ELF-1 (cell line): ENCODE measurements at regions not wholly inside any gene's neighbourhood (a gene's known extent, or its start where the extent isn't known, plus 50 kb on each side); places are given as distances from the start of the nearest gene placed in this dataset.
"Not testable (repeated sequence)": the region's sequence is repeated elsewhere in the genome, so short reads cannot be mapped to it uniquely, and the experiment has no call there.

ENCODE experiments used
- DNase-seq: peaks from one replicate; pipeline ENCODE4 v3.0.0-alpha.2; 2016; ENCODE audit warnings: low read depth, low spot score

DNA sequence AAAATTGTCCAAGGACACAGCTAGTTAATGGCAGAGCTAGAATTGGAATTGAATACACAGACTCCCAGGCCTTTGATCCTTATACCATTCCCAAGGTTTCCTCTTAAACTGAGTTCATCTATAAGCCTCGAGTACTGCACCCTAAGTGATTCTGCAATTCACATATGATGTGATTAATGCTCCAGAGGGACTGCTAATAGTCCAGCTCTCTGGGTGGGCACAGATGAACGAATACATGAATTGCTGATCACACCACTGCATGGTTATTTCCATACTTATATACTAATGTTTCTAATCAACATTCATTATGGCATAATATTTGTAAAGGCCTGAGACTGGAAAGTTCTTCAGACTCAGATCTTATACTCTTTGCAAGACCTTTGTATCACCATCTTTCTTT lies 101.8 kb downstream of the NUFIP1 start:
- no peak for DNase-seq

DNA sequence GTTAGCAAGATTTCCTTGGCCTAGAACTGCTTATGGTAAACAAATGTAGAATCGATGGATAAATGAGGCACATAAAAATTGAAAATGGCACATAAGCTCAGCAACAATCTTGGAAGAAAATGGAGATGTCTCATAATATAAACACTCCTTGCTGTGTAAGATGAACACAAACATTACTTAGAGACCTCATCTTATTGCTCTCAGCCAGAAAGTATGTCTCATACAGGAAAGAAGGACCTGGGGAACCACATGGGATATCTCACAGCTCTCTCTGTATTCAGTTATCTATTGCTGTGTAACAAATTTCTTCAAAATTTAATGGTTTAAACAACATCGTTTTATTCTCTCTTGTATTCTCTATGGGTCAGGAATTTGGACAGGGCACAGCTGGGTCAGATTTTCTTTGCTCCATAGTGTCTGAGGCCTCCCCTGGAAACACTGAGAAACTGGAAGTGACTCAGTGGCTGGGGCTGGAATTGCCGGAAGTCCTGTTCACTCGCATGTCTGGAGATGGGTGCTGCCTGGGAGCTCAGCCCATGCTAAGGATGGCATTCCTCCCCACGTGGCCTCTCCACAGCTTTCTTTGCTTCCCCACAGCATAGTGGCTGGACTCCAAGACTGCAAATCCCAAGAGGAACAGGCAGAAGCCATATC lies 105.1 kb downstream of the NUFIP1 start:
- DNase-seq = no peak

DNA sequence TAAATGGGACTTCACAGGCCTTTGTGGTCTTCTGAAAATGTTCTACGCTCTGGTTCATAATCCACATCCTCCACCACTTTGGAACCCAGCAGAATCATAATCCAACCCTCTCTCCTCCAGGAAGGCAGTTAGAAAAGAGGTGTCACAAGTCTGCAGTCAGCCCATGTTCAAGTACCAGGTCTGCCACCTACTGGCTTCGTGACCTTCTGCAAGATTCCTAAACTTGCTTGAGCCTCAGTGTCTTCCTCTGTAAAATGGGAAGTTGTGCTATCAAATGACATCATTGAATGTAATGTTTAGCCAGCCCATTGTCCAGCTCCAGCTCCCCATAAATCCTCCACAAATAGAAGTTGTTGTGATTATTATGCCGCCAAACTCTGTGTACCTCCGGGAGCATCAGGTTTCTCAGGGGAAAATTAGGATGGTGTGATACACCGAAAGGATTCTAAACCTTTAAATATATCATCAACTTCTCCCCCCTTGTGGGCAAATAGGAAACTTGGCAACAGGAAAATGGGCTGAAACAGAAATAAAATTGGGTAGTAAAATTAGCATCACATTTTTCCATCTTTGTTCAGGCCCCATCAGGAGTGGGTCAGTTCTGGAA lies 109.7 kb downstream of the NUFIP1 start:
- DNase-seq = peak; percentile 28

GRCh38 chr13:44876782-44877324 lies 112.4 kb downstream of the NUFIP1 start:
- peak; percentile 51 for DNase-seq

GRCh38 chr13:44874886-44875630 lies 114.2 kb downstream of the NUFIP1 start:
- no peak for DNase-seq

DNA sequence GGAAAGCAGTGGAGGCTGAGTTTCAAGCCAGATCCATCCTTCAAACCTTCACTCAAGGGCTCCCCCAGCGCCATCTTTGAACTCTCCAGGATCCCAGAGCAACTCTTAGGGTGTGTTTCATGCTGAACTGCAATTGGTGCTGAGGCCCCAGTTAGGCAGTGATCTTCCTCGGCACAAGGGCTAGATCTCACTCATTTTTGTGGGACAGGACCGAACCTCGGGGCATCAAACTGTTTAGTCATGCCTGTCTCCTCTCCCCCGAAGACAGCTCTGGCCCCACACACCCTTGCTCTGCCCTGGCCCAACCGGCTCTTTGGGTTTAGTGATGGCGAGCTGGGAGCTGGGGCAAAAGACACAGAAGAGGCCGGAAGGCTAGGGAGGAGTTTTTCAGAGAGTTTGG lies 115.1 kb downstream of the NUFIP1 start:
- no peak for DNase-seq

GRCh38 chr13:44873461-44873860 lies 115.8 kb downstream of the NUFIP1 start:
- no peak for DNase-seq

DNA sequence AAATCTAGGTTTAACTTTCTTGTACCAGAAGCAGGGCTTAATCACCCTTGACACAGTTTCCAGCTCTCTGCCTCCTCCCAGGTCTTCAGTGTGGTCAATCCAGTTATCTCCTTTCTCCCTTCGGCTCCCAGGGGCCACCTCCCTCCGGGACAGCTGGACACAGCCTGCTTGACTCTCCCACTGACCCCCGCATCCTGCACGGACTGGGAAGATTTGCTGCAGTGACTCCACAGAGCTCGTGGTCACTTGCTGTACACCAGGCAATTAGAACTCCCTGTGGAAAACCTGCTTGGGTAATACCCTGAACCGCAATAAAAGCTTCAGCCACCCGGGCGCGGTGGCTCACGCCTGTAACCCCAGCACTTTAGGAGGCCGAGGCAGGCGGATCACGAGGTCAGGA lies 116.5 kb downstream of the NUFIP1 start:
- no peak for DNase-seq

- no peak for DNase-seq
Measured at GRCh38 chr13:44870456-44870929, 118.8 kb downstream of the NUFIP1 start.

- DNase-seq = no peak
Measured at GRCh38 chr13:44869167-44869566, 120.1 kb downstream of the NUFIP1 start.

DNA sequence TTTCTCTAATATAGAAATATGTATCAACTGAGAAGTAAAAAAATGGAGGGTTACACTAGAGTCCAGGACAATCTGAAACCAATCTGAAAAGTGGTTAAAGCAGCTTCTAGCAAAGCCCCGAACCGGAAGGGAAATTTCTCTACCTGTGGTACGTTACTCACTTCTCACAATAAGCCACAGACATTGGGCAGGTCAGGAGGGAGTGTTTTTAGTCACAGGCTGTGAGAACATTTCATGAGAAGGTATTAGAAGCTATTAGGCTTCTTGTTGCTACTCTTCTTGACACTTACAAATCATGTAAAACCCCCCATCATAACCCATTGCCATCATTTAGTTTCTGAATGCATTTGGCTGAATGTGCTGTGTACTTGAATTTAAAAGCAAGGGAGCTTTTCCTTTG lies 120.9 kb downstream of the NUFIP1 start:
- DNase-seq = no peak

DNA sequence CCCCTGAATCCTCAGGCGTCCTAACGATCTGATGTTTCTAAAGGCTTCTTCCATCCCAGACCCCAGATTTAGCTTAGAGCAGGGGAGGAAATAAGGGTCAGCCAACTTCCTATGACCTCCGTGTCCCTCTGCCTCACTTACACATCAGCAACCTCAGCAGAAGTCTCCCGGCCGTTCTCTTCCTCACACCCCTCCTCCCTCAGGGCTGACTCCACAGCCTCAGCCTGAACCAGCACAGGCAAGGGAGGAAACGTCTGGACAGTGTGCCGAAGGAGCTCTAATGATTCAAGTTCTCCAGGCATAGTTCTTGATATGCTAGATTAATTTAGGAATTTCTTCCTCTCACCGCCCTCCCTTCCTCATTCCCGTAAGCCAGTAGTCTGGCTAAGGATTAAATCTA lies 121.4 kb downstream of the NUFIP1 start:
- DNase-seq = no peak

DNA sequence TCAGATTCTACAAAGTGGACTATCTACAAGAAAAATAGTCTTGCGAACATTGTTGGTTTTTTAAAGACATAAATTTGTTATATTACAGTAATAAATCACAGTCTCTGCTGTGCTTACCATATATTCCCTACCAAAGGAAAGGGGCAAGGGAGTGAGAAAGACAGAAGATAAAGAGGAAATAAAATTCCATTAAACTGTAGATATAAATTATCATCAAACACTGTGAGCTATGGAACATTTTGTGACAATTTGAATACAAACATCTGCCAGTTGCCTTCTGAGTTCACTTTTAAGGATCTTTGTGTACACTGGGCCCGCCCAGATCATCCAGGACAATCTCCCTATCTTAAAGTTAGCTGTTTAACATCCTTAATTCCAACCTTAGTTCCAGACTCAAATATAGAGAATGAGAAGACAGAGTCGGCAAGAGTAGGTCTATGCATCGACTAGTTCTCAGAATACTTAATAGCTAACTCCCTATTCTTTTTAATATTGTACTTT lies 122.8 kb downstream of the NUFIP1 start:
- no peak for DNase-seq

DNA sequence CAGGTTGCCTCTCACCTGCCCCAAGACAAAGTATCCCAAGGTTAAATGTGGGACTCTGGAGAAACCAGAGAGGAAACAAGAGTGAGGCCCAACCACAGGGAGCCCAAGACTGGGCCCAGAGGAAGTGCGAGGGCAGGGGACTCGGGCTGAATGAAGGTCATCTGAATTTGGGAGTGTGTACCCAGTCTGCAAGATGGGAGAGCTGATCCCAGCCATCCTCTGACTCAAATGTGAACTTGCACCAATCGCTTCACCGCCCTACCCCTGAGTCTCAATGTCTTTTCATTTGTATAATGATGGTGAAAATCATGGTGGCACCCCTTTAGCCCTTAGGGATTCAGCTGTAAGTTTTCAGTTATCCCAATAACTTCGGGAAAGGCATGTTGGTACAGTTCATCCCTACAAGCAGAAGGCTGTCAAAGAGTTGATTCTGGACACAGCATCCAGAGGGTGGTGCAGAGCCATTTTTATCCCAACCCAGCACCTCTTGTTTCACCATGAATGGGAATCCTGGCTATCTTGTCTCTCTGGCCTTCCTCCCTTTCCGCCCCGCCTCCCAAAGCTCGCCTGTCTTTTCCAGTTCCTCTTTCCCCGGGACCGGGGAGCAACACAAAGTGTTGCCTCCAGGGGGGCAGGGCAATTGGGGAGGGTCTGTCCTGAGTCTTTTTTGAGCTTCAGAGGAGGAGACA lies 123.4 kb downstream of the NUFIP1 start:
- no peak for DNase-seq

- not testable (repeated sequence) for DNase-seq
Measured at GRCh38 chr13:44863641-44864040, 125.6 kb downstream of the NUFIP1 start.

GRCh38 chr13:44860454-44860853 lies 128.8 kb downstream of the NUFIP1 start:
- DNase-seq = no peak

GRCh38 chr13:44857736-44858135 lies 131.5 kb downstream of the NUFIP1 start:
- DNase-seq = no peak

DNA sequence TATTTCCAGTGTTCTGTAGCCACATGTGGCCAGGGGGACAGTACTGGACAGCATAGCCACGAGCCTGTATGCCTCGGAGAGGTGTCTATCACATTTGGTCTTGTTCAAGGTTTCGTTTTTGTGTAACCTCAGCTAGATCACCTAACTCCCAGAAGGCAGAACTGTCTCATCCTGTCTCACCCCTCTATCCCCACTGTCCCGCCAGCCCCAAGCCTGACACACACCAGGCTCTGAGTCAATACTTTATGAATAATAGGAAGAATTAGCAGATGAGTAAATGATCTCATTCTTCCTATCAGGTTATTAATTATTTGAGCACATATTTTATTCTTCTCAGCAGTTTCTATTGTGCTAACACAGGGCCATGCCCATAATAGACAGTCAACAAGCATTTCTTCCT lies 132.2 kb downstream of the NUFIP1 start:
- no peak for DNase-seq

GRCh38 chr13:44855860-44856259 lies 133.4 kb downstream of the NUFIP1 start:
- no peak for DNase-seq

- peak; percentile 8 for DNase-seq
Measured at GRCh38 chr13:44854313-44855060, 134.8 kb downstream of the NUFIP1 start.

GRCh38 chr13:44853641-44854040 lies 135.6 kb downstream of the NUFIP1 start:
- DNase-seq = no peak
